ENCODE measurements at regions not wholly inside any gene's neighbourhood (a gene's known extent, or its start where the extent isn't known, plus 50 kb on each side); places are given as distances from the start of the nearest gene placed in this dataset.

GRCh38 chr3:187533797-187534196 is 136.4 kb downstream of the SST start:
- TF ChIP-seq NR3C1 (CRISPR knock-in tag; IDR thresholded peaks at IDR 0.05): no peak
- TF ChIP-seq JUND (IDR thresholded peaks at IDR 0.05; ENCODE audit: borderline replicate concordance, low read depth, low read length): no peak
- no peak for TF ChIP-seq JUND (tag; IDR thresholded peaks at IDR 0.05; ENCODE audit: borderline replicate concordance, low read depth, low read length)
- no peak for TF ChIP-seq SETDB1 (IDR thresholded peaks at IDR 0.05; ENCODE audit: low read length)
- TF ChIP-seq THRA (IDR thresholded peaks at IDR 0.05): no peak
- TF ChIP-seq MAZ (CRISPR knock-in tag; conservative IDR thresholded peaks at IDR 0.05 in 1 of 2, IDR thresholded peaks at IDR 0.05 in 1 of 2): no peak

Measured in K562 (cell line).